ENCODE measurements at regions not wholly inside any gene's neighbourhood (a gene's known extent, or its start where the extent isn't known, plus 50 kb on each side); places are given as distances from the start of the nearest gene placed in this dataset.
"Not testable (repeated sequence)": the region's sequence is repeated elsewhere in the genome, so short reads cannot be mapped to it uniquely, and the experiment has no call there.

- Histone ChIP-seq H2AFZ (ENCODE audit: low read depth, low read length) (no peak overlapping the region), H3K4me2 (ENCODE audit: low read length) (no peak overlapping the region), H3K27ac (ENCODE audit: low read length) (no peak overlapping the region), H3K36me3 (ENCODE audit: insufficient read depth, low read length) (no peaks in the 10 kb centered on the region), H3K9me2 (ENCODE audit: insufficient read depth, low read length) (no peaks in the 10 kb centered on the region), H3K9me3 (ENCODE audit: low read length) (no peaks in the 10 kb centered on the region), H3K9ac (ENCODE audit: low read length) (no peak overlapping the region), H4K20me1 (ENCODE audit: insufficient read depth) (no peaks in the 10 kb centered on the region), H3K4me3 (ENCODE audit: low read length) (no peak overlapping the region), H3K27me3 (ENCODE audit: insufficient read depth, low read depth, low read length) (no peaks in the 10 kb centered on the region), H3F3A (ENCODE audit: insufficient read depth, low read length, poor library complexity, severe bottlenecking) (no peaks in the 10 kb centered on the region), H3K79me2 (replicated peaks; ENCODE audit: insufficient read depth, low read length) (no peaks in the 10 kb centered on the region)
- no peak for TF ChIP-seq POLR2AphosphoS5 (IDR thresholded peaks at IDR 0.05)
- TF ChIP-seq, protein P1, sequence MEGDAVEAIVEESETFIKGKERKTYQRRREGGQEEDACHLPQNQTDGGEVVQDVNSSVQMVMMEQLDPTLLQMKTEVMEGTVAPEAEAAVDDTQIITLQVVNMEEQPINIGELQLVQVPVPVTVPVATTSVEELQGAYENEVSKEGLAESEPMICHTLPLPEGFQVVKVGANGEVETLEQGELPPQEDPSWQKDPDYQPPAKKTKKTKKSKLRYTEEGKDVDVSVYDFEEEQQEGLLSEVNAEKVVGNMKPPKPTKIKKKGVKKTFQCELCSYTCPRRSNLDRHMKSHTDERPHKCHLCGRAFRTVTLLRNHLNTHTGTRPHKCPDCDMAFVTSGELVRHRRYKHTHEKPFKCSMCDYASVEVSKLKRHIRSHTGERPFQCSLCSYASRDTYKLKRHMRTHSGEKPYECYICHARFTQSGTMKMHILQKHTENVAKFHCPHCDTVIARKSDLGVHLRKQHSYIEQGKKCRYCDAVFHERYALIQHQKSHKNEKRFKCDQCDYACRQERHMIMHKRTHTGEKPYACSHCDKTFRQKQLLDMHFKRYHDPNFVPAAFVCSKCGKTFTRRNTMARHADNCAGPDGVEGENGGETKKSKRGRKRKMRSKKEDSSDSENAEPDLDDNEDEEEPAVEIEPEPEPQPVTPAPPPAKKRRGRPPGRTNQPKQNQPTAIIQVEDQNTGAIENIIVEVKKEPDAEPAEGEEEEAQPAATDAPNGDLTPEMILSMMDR (IDR thresholded peaks at IDR 0.05; ENCODE audit: poor library complexity, severe bottlenecking), result no peak
- TF ChIP-seq EP300 (conservative IDR thresholded peaks at IDR 0.05; ENCODE audit: poor library complexity, severe bottlenecking), result no peak
- TF ChIP-seq MXI1 (conservative IDR thresholded peaks at IDR 0.05; ENCODE audit: poor library complexity, severe bottlenecking), result no peak
- no peak for TF ChIP-seq TAF1 (IDR thresholded peaks at IDR 0.05; ENCODE audit: low read depth)
- no peak for TF ChIP-seq REST (IDR thresholded peaks at IDR 0.05; ENCODE audit: borderline replicate concordance)
- no peak for TF ChIP-seq SMC3 (conservative IDR thresholded peaks at IDR 0.05; ENCODE audit: poor library complexity)
- no peak for TF ChIP-seq EZH2 (IDR thresholded peaks at IDR 0.05; ENCODE audit: borderline replicate concordance, insufficient read depth, low read length, poor library complexity, severe bottlenecking)
- TF ChIP-seq RAD21 (conservative IDR thresholded peaks at IDR 0.05), result no peak
Observed at GRCh38 chr13:80928241-80928640, 587.3 kb upstream of the SPRY2 start.

DNA sequence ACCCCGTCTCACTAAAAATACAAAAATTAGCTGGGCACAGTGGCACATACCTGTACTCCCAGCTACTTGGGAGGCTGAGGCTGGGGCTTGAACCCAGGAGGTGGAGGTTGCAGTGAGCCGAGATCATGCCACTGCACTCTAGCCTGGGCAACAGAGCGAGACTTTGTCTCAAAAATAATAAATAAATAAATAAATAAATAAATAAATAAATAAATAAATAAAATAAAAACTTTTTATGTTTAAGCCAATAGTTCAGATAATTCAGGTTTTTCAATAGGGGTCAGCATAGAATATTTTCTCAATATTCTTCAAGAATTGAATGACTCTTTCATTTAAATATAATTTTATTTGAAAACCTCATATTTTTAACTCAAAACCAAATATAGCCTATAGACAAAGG is 585.1 kb upstream of the SPRY2 start:
- H4K20me1 ChIP-seq (ENCODE audit: insufficient read depth); H2AFZ ChIP-seq (ENCODE audit: low read depth, low read length); H3K9ac ChIP-seq (ENCODE audit: low read length); H3K4me3 ChIP-seq (ENCODE audit: low read length); H3K36me3 ChIP-seq (ENCODE audit: insufficient read depth, low read length); H3K27me3 ChIP-seq (ENCODE audit: insufficient read depth, low read depth, low read length); H3K9me2 ChIP-seq (ENCODE audit: insufficient read depth, low read length); H3K79me2 ChIP-seq (replicated peaks; ENCODE audit: insufficient read depth, low read length); H3K9me3 ChIP-seq (ENCODE audit: low read length); H3K27ac ChIP-seq (ENCODE audit: low read length); H3K4me2 ChIP-seq (ENCODE audit: low read length); H3F3A ChIP-seq (ENCODE audit: insufficient read depth, low read length, poor library complexity, severe bottlenecking): not testable (repeated sequence)

DNA sequence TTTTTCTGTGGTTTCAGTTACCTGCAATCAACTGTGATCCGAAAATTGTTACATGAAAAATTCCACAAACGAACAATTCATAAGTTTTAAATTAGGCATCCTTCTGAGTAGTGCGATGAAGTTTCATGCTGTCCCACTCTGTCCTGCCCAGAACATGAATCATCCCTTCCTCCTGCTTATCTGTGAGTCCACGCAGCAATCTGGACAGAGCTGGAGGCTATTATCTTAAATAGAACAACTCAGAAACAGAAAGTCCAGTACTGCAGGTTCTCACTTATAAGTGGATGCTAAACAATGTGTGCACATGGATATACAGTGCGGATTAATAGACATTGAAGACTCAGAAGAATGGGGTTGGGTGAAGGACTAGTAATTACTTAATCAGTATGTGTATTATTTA is 583.7 kb upstream of the SPRY2 start:
- Histone ChIP-seq H2AFZ (ENCODE audit: low read depth, low read length) (no peak overlapping the region), H3K4me2 (ENCODE audit: low read length) (no peak overlapping the region)
- TF ChIP-seq MXI1 (conservative IDR thresholded peaks at IDR 0.05; ENCODE audit: poor library complexity, severe bottlenecking) (no peak), POLR2AphosphoS5 (IDR thresholded peaks at IDR 0.05) (no peak), REST (IDR thresholded peaks at IDR 0.05; ENCODE audit: borderline replicate concordance) (no peak), SMC3 (conservative IDR thresholded peaks at IDR 0.05; ENCODE audit: poor library complexity) (no peak), EP300 (conservative IDR thresholded peaks at IDR 0.05; ENCODE audit: poor library complexity, severe bottlenecking) (no peak), TAF1 (IDR thresholded peaks at IDR 0.05; ENCODE audit: low read depth) (no peak)

More for the DNA sequence above, 583.7 kb upstream of the SPRY2 start:
- H3K27ac ChIP-seq (ENCODE audit: low read length), result no peak overlapping the region
- H3F3A ChIP-seq (ENCODE audit: insufficient read depth, low read length, poor library complexity, severe bottlenecking), result no peaks in the 10 kb centered on the region
- H3K36me3 ChIP-seq (ENCODE audit: insufficient read depth, low read length), result no peaks in the 10 kb centered on the region
- H3K9me3 ChIP-seq (ENCODE audit: low read length), result no peaks in the 10 kb centered on the region
- H3K4me3 ChIP-seq (ENCODE audit: low read length), result no peak overlapping the region
- H4K20me1 ChIP-seq (ENCODE audit: insufficient read depth), result no peaks in the 10 kb centered on the region
- H3K79me2 ChIP-seq (replicated peaks; ENCODE audit: insufficient read depth, low read length), result no peaks in the 10 kb centered on the region
- H3K9me2 ChIP-seq (ENCODE audit: insufficient read depth, low read length), result no peaks in the 10 kb centered on the region
- H3K9ac ChIP-seq (ENCODE audit: low read length), result no peak overlapping the region
- H3K27me3 ChIP-seq (ENCODE audit: insufficient read depth, low read depth, low read length), result no peaks in the 10 kb centered on the region
